ENCODE measurements at regions not wholly inside any gene's neighbourhood (a gene's known extent, or its start where the extent isn't known, plus 50 kb on each side); places are given as distances from the start of the nearest gene placed in this dataset.

GRCh38 chr12:40615590-40615989 is 76.6 kb upstream of the CNTN1 start:
- DNase-seq (ENCODE audit: extremely low read depth, low read depth), result no peak

DNA sequence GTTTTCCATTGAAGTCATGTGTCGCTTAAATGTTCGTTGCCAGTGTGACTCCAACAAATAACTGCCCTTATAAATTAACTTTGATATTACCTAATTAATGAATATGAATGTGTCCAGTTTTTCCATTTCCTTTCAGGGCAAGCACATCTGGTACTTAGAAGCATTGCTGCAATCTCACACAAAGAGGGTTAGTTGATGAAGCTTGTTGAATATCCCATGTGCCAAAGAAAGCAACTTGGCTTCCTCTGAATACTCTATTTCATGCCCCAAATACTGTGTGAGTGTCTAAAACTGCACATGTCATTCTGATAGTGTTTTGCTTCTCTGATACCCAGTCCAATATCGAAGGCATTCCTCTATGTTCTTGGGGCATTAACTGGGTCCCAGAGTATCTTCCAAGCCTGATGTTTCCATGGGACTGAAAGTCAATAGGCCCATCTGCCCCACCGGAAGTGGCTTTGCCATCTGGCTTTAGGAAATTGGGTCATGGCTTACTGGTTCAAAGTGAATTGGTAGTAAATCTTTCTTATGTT is 75.8 kb upstream of the CNTN1 start:
- DNase-seq (ENCODE audit: extremely low read depth, low read depth), result no peak

DNA sequence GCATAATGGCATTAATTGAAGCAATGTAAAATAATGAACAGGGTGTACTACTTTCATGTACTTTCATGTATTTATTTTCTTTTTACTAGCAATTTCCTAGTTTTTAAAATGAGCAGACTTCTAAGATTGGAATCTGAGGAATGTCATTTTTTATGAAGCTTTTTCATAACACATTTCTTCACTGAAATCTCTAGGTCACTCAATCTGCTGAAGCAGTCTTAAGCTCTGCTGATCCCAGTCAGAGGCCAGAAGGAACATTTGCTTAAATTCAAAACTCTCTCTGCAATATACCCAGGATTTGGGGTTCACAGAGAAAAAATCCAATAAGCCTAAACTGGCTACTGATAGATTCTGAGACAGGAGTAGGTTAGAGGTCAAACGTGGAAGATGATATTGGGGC is 73.6 kb upstream of the CNTN1 start:
- no peak for DNase-seq (ENCODE audit: extremely low read depth, low read depth)

GRCh38 chr12:40620564-40621019 is 71.6 kb upstream of the CNTN1 start:
- DNase-seq (ENCODE audit: extremely low read depth, low read depth), result no peak

- peak; percentile 67 for DNase-seq (ENCODE audit: extremely low read depth, low read depth)
Measured at GRCh38 chr12:40622246-40622838, 69.9 kb upstream of the CNTN1 start.

- no peak for DNase-seq (ENCODE audit: extremely low read depth, low read depth)
Measured at GRCh38 chr12:40632171-40632570, 60.1 kb upstream of the CNTN1 start.

DNA sequence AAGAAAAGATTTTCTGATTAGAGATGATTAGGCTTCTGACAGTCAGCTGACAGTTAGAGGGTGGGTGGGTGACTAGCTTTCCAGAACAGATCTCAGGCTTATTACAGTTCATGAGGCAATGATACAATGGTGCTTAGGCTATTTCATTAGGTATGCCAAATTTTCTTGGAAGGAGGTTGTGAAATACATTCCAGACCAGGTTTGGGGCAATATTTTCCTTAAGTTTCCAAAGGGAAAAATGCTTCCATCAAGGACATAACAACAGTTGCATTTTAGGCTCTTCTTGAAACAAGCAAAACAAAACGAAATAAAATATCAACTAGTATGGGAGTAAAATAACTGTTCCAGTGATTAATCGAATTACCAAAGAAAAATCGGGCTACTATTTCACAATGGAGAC is 59.3 kb upstream of the CNTN1 start:
- DNase-seq (ENCODE audit: extremely low read depth, low read depth), result no peak

DNA sequence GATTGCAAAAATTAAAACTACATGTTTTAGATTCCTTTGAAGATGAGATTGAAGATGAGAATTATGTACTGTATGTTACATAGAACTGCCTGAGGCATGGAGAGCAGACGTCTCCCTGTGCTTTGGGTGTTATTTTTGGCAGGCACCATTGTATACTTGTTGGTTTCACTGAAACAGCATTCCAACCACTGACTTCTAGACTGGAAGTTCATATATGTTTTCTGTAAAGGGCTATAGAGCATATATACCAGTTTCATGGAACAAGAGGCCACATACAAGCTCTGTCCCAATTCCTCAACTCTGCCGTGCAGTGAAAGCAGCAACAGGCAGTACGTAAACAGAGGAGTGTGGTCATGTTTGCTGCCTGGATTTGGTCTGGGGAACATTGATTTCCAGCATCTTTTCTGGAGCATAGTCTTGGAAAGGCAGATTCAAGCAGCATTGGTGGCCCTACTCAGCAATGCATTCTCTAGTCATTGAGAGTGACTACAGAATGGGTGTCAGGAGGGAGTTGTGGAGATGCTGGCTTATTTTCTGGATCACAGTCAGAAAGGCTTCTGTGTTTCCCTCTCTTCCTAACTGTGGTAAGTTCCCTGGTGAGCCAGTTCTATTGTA is 57.6 kb upstream of the CNTN1 start:
- no peak for DNase-seq (ENCODE audit: extremely low read depth, low read depth)

GRCh38 chr12:40635141-40635731 is 57.0 kb upstream of the CNTN1 start:
- DNase-seq (ENCODE audit: extremely low read depth, low read depth), result no peak

Small RNA genes in the stretch of these regions (small RNA-seq; reads per million reads assigned to genes)
- 0 reads per million in 2 experiments for gene RNU6-713P

All from NCI-H460 (cell line).